ENCODE measurements at regions not wholly inside any gene's neighbourhood (a gene's known extent, or its start where the extent isn't known, plus 50 kb on each side); places are given as distances from the start of the nearest gene placed in this dataset.
"Not testable (repeated sequence)": the region's sequence is repeated elsewhere in the genome, so short reads cannot be mapped to it uniquely, and the experiment has no call there.

GRCh38 chr6:11961923-11962322 is 50.2 kb upstream of the HIVEP1 start:
- DNase-seq (ENCODE audit: insufficient read length, low spot score) (no peak), FAIRE-seq (no peak)

GRCh38 chr6:11960909-11961779 is 51.0 kb upstream of the HIVEP1 start:
- DNase-seq (ENCODE audit: insufficient read length, low spot score) (no peak), FAIRE-seq (no peak)

- no peak for FAIRE-seq
These were observed 55.3 kb upstream of the HIVEP1 start for GRCh38 chr6:11956781-11957180.

GRCh38 chr6:11953641-11954040 is 58.5 kb upstream of the HIVEP1 start:
- FAIRE-seq (no peak), DNase-seq (ENCODE audit: insufficient read length, low spot score) (no peak)

More at GRCh38 chr6:11956781-11957180, 55.3 kb upstream of the HIVEP1 start:
- DNase-seq (ENCODE audit: insufficient read length, low spot score), result no peak

- DNase-seq (ENCODE audit: insufficient read length, low spot score), result no peak
- FAIRE-seq, result no peak
These were observed 59.8 kb upstream of the HIVEP1 start for GRCh38 chr6:11952316-11952715.

GRCh38 chr6:11951868-11952267 is 60.2 kb upstream of the HIVEP1 start:
- FAIRE-seq, result no peak
- no peak for DNase-seq (ENCODE audit: insufficient read length, low spot score)

- no peak for DNase-seq (ENCODE audit: insufficient read length, low spot score)
- FAIRE-seq, result no peak
These were observed 62.0 kb upstream of the HIVEP1 start for GRCh38 chr6:11950109-11950508.

- DNase-seq (ENCODE audit: insufficient read length, low spot score) (no peak), FAIRE-seq (no peak)
These were observed 64.5 kb upstream of the HIVEP1 start for GRCh38 chr6:11947575-11947974.

GRCh38 chr6:11947063-11947462 is 65.0 kb upstream of the HIVEP1 start:
- FAIRE-seq (no peak), DNase-seq (ENCODE audit: insufficient read length, low spot score) (no peak)

- DNase-seq (ENCODE audit: insufficient read length, low spot score), result no peak
- no peak for FAIRE-seq
These were observed 68.0 kb upstream of the HIVEP1 start for GRCh38 chr6:11944111-11944510.

GRCh38 chr6:11943060-11943459 is 69.1 kb upstream of the HIVEP1 start:
- DNase-seq (ENCODE audit: insufficient read length, low spot score) (no peak), FAIRE-seq (peak; percentile 40)

- FAIRE-seq (no peak), DNase-seq (ENCODE audit: insufficient read length, low spot score) (no peak)
These were observed 69.8 kb upstream of the HIVEP1 start for GRCh38 chr6:11942185-11942864.

GRCh38 chr6:11940532-11941166 is 71.5 kb upstream of the HIVEP1 start:
- not testable (repeated sequence) for DNase-seq (ENCODE audit: insufficient read length, low spot score)

GRCh38 chr6:11938285-11938890 is 73.7 kb upstream of the HIVEP1 start:
- DNase-seq (ENCODE audit: insufficient read length, low spot score) (no peak), FAIRE-seq (no peak)

More at GRCh38 chr6:11940532-11941166, 71.5 kb upstream of the HIVEP1 start:
- FAIRE-seq, result not testable (repeated sequence)

- FAIRE-seq, result no peak
These were observed 77.5 kb upstream of the HIVEP1 start for GRCh38 chr6:11934638-11935037.

GRCh38 chr6:11932892-11933291 is 79.2 kb upstream of the HIVEP1 start:
- not testable (repeated sequence) for DNase-seq (ENCODE audit: insufficient read length, low spot score); FAIRE-seq

More at GRCh38 chr6:11934638-11935037, 77.5 kb upstream of the HIVEP1 start:
- no peak for DNase-seq (ENCODE audit: insufficient read length, low spot score)

GRCh38 chr6:11931296-11932035 is 80.6 kb upstream of the HIVEP1 start:
- FAIRE-seq (no peak), DNase-seq (ENCODE audit: insufficient read length, low spot score) (no peak)

- FAIRE-seq; DNase-seq (ENCODE audit: insufficient read length, low spot score): not testable (repeated sequence)
These were observed 81.3 kb upstream of the HIVEP1 start for GRCh38 chr6:11930834-11931233.

- no peak for DNase-seq (ENCODE audit: insufficient read length, low spot score)
- peak; percentile 4 for FAIRE-seq
These were observed 81.9 kb upstream of the HIVEP1 start for GRCh38 chr6:11930240-11930639.

GRCh38 chr6:11929241-11929835 is 82.8 kb upstream of the HIVEP1 start:
- FAIRE-seq, result no peak
- DNase-seq (ENCODE audit: insufficient read length, low spot score), result no peak
